ENCODE measurements at regions not wholly inside any gene's neighbourhood (a gene's known extent, or its start where the extent isn't known, plus 50 kb on each side); places are given as distances from the start of the nearest gene placed in this dataset.
"Not testable (repeated sequence)": the region's sequence is repeated elsewhere in the genome, so short reads cannot be mapped to it uniquely, and the experiment has no call there.

- Histone ChIP-seq H3K4me3 (ENCODE audit: low read length, poor library complexity, severe bottlenecking) (no peak overlapping the region), H3K36me3 (ENCODE audit: insufficient read depth, low read length) (no peaks in the 10 kb centered on the region), H3K27me3 (ENCODE audit: insufficient read depth, low read length, poor library complexity, severe bottlenecking) (no peaks in the 10 kb centered on the region), H3K4me2 (ENCODE audit: low read depth, low read length, poor library complexity, severe bottlenecking) (no peak overlapping the region), H3K79me2 (ENCODE audit: insufficient read depth, low read length) (no peaks in the 10 kb centered on the region), H3F3A (ENCODE audit: low read depth) (no peaks in the 10 kb centered on the region), H3K9me3 (ENCODE audit: insufficient read depth, low read depth, low read length) (no peaks in the 10 kb centered on the region), H3K9ac (ENCODE audit: low read depth, low read length, poor library complexity, severe bottlenecking) (no peak overlapping the region), H3K9me2 (replicated peaks; ENCODE audit: low read depth, low read length) (no peaks in the 10 kb centered on the region), H3K4me1 (ENCODE audit: insufficient read depth, low read length, poor library complexity, severe bottlenecking) (no peaks in the 10 kb centered on the region), H4K20me1 (ENCODE audit: insufficient read depth, low read length, poor library complexity, severe bottlenecking) (no peaks in the 10 kb centered on the region), H2AFZ (ENCODE audit: low read length) (no peak overlapping the region)
- TF ChIP-seq EZH2phosphoT487 (IDR thresholded peaks at IDR 0.05; ENCODE audit: borderline replicate concordance) (no peak), CTCF (conservative IDR thresholded peaks at IDR 0.05; ENCODE audit: low read length) (no peak)
Measured at GRCh38 chr20:22523128-22523498, 61.3 kb downstream of the FOXA2 start.

DNA sequence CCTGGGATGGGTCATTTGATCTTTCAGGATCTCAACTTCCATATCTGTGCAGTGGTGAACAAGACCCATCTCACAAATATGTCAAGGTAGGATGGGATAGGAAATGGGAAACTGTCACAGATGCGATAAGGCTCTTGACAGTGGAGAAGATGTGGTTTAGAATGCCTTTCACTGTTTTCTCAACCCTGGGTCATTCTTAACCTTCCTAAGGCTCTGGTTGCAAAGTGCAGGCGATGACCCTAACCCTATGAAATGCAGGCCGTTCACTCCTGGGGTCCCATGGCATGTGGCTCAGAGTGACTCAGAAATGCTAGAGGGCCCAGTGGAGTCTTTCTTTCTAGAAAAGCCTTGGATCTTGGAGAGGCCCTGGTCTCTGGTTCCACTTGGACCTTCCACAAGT lies 61.7 kb downstream of the FOXA2 start:
- H3K79me2 ChIP-seq (ENCODE audit: insufficient read depth, low read length) = no peaks in the 10 kb centered on the region

DNA sequence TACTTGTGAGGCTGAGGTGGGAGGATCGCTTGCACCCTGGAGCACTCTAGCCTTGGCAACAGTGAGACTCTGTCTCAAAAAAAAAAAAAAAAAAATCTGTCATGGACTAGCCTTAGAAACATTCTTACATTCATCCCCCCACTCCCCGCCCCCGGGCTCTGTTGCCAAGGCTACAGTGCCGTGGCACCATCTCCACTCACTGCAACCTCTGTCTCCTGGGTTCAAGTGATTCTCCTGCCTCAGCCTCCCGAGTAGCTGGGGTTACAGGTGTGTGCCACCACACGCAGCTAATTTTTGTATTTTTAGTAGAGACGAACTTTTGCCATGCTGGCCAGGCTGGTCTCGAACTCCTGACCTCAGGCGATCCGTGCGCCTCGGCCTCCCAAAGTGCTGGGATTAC lies 62.4 kb downstream of the FOXA2 start:
- not testable (repeated sequence) for H3K4me1 ChIP-seq (ENCODE audit: insufficient read depth, low read length, poor library complexity, severe bottlenecking); H3K79me2 ChIP-seq (ENCODE audit: insufficient read depth, low read length); H3K9me2 ChIP-seq (replicated peaks; ENCODE audit: low read depth, low read length); H3F3A ChIP-seq (ENCODE audit: low read depth); H2AFZ ChIP-seq (ENCODE audit: low read length); H3K27me3 ChIP-seq (ENCODE audit: insufficient read depth, low read length, poor library complexity, severe bottlenecking); H3K4me2 ChIP-seq (ENCODE audit: low read depth, low read length, poor library complexity, severe bottlenecking); H3K36me3 ChIP-seq (ENCODE audit: insufficient read depth, low read length); H3K9me3 ChIP-seq (ENCODE audit: insufficient read depth, low read depth, low read length); H3K9ac ChIP-seq (ENCODE audit: low read depth, low read length, poor library complexity, severe bottlenecking); H4K20me1 ChIP-seq (ENCODE audit: insufficient read depth, low read length, poor library complexity, severe bottlenecking); H3K4me3 ChIP-seq (ENCODE audit: low read length, poor library complexity, severe bottlenecking)

More for the DNA sequence above, 61.7 kb downstream of the FOXA2 start:
- Histone ChIP-seq H3K27me3 (ENCODE audit: insufficient read depth, low read length, poor library complexity, severe bottlenecking) (no peaks in the 10 kb centered on the region), H3K9me3 (ENCODE audit: insufficient read depth, low read depth, low read length) (no peaks in the 10 kb centered on the region), H3K4me3 (ENCODE audit: low read length, poor library complexity, severe bottlenecking) (no peak overlapping the region), H3K9ac (ENCODE audit: low read depth, low read length, poor library complexity, severe bottlenecking) (no peak overlapping the region), H3K4me2 (ENCODE audit: low read depth, low read length, poor library complexity, severe bottlenecking) (no peak overlapping the region), H3K9me2 (replicated peaks; ENCODE audit: low read depth, low read length) (no peaks in the 10 kb centered on the region), H3K36me3 (ENCODE audit: insufficient read depth, low read length) (no peaks in the 10 kb centered on the region), H3K4me1 (ENCODE audit: insufficient read depth, low read length, poor library complexity, severe bottlenecking) (no peaks in the 10 kb centered on the region), H3F3A (ENCODE audit: low read depth) (no peaks in the 10 kb centered on the region), H2AFZ (ENCODE audit: low read length) (no peak overlapping the region), H4K20me1 (ENCODE audit: insufficient read depth, low read length, poor library complexity, severe bottlenecking) (no peaks in the 10 kb centered on the region)
- TF ChIP-seq EZH2phosphoT487 (IDR thresholded peaks at IDR 0.05; ENCODE audit: borderline replicate concordance) = no peak
- no peak for TF ChIP-seq CTCF (conservative IDR thresholded peaks at IDR 0.05; ENCODE audit: low read length)

DNA sequence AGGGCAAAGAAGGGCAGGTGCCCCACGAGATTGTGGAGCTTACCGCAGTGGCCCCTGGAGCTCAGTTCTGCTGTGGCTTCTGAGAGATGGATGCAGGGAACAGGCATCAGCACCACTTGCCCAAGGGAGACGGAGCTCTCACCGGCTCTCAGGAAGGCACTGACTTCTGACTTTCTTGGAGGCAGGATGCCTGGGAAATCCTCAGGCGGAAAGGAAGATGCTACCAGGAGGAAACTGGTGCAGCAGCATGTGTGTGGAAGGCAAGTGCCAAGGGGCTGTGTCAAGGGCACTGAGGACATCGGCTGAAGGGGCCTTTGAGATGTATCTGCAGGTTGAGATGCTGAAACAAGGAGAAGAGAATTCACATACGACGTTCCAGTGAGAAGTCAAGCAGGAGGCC lies 64.0 kb downstream of the FOXA2 start:
- Histone ChIP-seq H3K4me3 (ENCODE audit: low read length, poor library complexity, severe bottlenecking) (no peak overlapping the region), H3K9me2 (replicated peaks; ENCODE audit: low read depth, low read length) (no peaks in the 10 kb centered on the region), H3K4me2 (ENCODE audit: low read depth, low read length, poor library complexity, severe bottlenecking) (no peak overlapping the region), H4K20me1 (ENCODE audit: insufficient read depth, low read length, poor library complexity, severe bottlenecking) (no peaks in the 10 kb centered on the region), H3F3A (ENCODE audit: low read depth) (no peaks in the 10 kb centered on the region), H3K27me3 (ENCODE audit: insufficient read depth, low read length, poor library complexity, severe bottlenecking) (no peaks in the 10 kb centered on the region), H2AFZ (ENCODE audit: low read length) (no peak overlapping the region), H3K9me3 (ENCODE audit: insufficient read depth, low read depth, low read length) (no peaks in the 10 kb centered on the region), H3K9ac (ENCODE audit: low read depth, low read length, poor library complexity, severe bottlenecking) (no peak overlapping the region), H3K4me1 (ENCODE audit: insufficient read depth, low read length, poor library complexity, severe bottlenecking) (no peaks in the 10 kb centered on the region), H3K79me2 (ENCODE audit: insufficient read depth, low read length) (no peaks in the 10 kb centered on the region), H3K36me3 (ENCODE audit: insufficient read depth, low read length) (no peaks in the 10 kb centered on the region)
- TF ChIP-seq CTCF (conservative IDR thresholded peaks at IDR 0.05; ENCODE audit: low read length) = no peak

Measured in Loucy (cell line).